HG03565 (cell line): ENCODE measurements at regions not wholly inside any gene's neighbourhood (a gene's known extent, or its start where the extent isn't known, plus 50 kb on each side); places are given as distances from the start of the nearest gene placed in this dataset.
"Not testable (repeated sequence)": the region's sequence is repeated elsewhere in the genome, so short reads cannot be mapped to it uniquely, and the experiment has no call there.

Source experiments
- ATAC-seq: cut with Tn5 transposase; IDR thresholded peaks from one replicate; pipeline ENCODE4 v1.9.1; 2021; ENCODE audit warnings: mild to moderate bottlenecking, moderate library complexity; ENCODE audit not compliant: unreplicated experiment

DNA sequence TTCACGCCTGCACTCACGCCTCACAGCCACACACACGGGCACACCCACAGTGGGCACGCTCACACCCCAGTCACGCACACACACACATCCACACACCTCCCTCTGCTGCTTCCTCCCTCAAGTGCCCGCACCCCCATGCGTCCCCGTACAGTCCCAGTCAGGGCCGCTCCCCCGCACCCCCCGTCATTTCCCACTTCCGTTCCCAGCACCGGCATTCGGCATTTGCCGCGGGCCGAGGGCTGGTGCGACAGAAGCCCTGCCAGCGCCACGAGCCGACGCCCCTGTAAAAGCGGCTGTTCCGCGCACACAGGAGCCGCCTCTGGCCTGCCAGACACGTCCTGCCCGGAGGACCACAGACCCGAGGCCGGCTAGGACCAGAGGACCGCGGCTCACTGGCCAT, 4428.0 kb upstream of the TPTE start:
- ATAC-seq: not testable (repeated sequence)

DNA sequence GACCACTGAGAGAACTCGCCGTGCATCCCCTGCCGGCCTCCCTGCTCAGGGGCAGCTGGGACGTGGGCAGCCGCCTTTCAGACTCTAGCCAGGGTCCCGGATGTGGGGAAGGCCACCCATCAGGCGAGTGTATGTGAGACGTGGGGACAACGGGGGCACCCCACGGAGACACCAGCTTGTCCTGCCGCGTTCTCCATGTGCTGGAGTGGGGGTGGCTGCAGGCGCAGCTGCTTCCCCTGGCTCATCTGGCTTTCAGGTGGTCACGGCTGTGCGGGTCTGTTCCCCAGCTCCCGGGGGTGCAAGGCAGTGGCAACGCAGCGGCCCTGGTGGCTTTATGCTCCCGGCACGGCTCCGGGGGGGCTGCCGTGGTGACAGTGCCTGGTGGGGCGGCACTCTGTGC, 4427.5 kb upstream of the TPTE start:
- ATAC-seq: not testable (repeated sequence)

DNA sequence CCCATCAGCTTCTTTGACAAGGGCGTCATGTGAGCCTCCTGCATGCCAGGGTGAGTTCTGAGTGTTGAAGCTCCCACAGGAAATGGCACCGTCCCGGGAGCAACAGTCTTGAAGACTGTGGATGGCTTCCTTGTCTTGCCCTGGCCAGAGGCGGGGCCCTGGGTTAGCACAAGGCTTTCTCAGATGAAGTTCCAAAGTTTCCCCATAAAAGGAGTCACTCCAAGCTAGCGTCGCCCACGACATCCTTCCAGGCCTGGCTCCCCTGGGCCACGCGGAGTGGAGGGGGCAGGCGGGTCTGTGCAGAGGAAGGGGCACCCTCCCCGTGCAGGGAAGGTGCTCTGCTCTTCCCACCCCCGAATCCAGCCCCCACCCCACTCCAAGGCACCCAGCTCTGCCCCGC, 4426.1 kb upstream of the TPTE start:
- ATAC-seq: not testable (repeated sequence)

DNA sequence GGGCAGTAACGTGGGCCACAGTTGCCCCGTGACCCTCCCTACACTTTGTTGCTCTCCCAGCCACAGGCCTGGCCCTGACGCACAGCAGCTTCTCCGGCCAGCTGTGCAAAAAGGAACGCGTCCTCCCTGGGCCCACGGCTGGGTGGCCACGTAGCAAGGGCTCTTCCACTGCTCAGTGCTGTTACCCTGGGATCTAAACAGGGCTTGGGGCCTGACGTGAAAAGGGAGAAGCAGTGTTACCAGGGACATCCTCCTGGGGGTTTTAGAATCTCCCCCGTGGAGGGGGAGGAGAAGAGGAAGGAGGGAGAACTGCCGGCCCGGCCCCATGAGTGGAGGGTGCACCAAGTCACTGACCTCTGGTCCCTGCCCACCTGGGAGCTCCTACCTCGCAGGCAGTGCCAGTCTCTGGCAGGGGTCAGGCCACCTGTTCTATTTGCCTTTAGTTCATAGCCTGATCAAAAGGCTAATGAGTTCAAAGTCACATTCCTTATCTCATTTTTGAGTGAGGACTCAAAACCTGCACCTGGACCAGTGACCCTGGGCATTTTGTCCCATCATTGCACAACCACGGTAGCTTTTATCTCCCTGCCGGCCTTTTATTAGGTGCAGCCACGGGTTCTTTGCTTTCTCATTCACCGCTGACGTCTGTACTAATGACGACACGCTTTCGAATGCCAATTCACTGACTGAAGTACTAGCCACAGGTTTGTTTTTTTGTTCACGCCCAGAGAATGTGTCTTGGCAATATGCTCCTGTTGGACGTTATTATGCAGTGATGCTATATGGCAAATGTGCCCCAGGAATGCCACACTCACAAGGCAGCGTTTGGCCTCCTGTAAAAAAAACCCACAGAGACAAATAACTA, 4424.6 kb upstream of the TPTE start:
- ATAC-seq: not testable (repeated sequence)

DNA sequence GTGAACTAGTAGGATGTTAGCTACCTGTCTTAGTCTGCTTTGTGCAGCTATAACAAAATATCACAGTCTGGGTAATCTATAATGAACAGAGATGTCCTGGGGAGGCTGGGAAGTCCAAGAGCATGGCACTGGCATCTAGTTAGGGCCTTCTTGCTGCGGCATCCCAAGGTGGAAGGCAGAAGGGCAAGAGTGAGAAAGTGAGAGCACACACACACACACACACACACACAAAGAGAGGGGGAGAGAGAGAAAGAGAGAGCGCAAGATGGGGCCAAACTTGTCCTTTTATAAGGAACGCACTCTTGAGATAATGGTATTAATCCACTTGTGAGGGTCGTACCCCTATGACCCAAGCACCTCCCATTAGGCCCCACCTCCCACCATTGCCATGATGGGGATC, 4423.6 kb upstream of the TPTE start:
- ATAC-seq: not testable (repeated sequence)

DNA sequence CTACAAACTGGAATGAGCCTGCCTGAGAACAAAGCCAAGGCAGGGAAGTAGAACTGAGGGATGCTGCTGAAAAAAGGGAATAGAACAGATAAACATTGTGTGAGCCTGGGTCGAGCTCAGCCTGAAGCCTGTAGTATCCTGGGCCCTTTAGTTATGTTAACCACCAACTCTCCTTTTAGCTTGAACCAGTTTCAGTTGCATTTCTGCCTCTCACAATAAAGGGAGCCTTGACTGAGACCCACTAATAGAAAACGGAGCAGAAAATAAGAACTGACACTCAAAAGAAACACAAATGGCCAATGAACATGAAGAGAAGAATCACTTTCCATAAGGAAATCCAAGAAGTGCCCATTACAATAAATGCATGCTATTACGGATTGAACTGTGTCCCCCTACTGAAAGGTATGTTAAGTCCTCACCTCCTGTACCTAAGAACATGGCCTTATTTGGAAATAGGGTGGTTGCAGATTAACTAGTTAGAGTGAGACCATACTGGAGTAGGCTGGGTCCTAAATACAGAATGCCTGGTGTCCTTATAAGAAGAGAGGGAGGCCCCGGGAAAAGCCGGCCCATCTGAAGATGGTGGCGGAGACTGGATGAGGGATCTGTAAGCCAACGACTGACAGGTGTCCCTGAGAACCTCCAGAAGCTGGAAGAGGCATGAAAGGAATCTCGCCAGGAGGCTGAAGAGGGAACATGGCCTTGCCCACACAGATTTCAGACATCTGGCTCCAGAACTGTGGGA, 4423.0 kb upstream of the TPTE start:
- not testable (repeated sequence) for ATAC-seq

DNA sequence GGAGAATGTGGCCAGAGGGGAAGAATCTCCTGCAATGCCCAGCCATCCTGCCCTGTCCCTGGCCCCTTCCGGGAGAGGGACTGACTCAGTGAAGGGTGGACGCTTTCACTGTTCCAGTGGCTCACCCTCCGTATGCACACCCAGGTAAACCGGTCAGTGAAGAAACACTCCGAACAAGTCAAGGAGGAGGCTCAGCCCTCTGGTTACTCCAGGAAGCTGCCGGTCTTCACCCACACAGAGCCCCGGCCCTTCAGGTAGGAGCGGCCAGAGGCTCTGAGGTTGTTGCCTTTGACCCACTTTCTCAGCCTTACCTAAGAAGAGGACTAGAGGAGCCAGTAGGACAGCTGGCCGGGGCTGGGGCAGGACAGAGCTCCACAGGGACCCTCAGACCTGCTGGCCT, 4419.8 kb upstream of the TPTE start:
- ATAC-seq: not testable (repeated sequence)

DNA sequence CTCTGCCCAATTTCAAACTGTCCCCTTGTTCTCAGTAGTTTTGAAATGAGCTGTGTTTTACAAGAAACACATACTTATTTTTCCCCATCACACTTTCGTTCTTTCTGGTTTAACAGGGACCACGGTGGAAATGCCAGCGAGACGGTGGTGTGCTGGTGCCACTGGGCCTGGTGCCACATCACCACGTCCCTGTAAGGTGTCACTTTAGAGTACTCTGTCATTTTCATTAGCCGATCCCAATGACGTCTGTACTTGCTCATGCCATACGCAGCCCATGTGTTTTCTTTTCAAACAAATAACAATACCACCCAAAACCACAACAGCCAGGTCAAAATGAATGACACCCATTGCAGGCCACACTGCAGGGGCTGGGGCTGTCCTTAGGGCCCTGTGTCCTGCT, 4416.8 kb upstream of the TPTE start:
- not testable (repeated sequence) for ATAC-seq

DNA sequence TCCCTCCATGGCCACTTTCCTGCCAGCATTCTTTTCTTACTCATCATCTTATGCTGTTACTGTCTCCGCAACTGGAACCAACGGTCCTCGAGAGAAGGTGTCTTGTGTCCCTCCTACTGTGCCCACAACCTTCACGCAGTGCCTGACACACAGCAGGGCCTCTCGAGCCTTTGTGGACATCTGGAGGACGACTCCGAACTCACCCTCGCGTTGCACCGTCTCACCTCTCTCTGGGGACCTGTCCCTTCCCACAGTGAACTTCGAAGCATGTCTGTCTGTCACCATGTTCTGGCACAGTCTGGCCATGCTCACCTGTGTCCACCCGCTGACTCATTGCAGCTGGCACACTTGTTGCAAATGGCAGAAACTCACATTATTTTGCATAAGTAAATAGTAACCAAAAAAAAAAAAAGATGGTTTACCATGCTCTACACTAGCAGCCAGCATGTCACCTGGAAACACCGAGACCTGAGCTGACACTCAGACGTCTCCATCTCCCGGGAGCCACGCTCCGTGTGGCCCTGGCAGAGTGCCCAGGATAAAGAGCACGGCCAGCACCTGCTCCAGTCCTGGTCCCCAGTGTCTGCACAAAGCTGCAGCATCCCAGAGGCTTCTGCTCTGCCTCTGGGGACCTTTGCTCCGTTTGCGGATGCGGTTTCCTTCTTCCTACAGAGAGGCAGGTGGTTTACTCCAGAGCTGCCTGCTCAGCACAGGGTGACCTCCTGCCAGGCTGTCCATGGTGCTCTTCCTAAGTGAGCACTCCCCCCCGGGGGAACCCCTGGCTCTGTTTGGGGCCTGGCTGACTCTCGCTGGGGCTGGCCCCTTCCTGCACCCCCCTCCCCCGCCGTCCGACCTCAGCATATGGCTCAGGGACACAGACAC, 4414.5 kb upstream of the TPTE start:
- ATAC-seq: not testable (repeated sequence)

DNA sequence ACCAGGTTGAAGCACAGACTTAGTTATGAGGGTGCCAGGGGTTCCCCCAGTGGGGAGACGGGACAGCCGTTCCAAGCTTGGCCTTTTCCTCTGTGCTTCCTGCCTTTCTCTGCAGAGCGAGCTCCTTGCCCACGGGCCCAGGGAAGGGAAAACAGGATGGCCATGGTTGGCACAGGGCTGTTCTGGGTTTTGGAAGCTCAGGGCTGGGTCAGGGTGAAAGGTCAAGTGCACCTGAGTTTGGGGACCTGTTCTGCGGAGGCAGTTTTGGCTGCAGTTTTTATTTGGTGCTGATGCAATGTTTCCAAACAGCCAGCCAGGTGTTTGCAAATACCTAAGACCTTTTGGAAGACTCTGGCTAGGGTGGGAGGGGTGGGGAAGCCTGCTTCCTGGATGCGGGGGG, 4412.5 kb upstream of the TPTE start:
- ATAC-seq: not testable (repeated sequence)

DNA sequence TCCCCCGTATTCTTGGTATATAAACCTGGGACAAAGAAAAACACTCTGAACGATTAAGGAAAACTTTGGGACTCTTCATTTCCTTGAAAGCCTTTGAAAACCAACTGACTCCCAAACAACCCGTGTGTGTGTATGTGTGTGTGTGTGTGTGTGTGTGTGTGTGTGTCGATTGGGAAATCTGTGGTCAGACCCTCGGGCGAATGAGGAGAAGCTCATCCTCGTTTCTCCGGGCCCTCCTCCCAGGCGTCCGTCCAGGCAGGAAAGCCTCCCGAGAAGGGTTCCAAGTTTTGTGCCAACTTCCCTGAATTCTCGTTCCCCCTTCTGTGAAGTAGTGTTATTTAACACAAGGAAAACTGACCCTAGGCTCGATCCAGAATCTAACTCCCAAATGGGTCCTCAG, 4411.6 kb upstream of the TPTE start:
- ATAC-seq: not testable (repeated sequence)

DNA sequence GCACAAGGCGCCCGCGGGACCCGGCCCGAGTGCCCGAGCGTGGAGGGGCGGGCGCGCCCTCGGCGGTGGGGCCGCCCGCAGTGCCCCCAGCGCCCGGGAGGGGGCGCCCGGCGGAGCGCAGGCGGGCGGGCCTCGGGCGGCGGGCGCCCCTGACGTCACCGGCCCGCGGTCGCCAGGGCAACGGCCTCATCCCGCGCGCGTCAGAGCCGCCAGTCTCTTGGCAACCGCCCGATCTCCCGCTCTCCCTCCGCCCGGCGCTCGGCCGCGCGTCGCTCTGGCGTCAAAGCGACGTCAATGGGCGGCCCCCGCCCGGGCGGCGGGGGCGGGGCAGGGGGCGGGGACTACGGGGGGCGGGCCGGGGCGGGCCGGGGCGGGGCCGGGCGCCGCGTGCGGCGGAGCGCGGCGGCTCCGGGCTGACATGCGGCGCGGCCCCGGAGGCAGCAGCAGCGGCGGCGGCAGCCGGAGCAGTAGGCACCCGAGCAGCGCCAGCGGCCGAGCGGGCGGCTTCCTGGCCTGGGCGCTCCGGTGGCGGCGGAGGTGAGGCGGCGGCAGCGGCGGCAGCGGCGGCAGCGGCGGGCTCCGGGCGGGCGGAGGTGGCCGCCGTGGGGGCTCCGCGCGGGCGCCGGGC, 4410.6 kb upstream of the TPTE start:
- peak; percentile 78 for ATAC-seq

DNA sequence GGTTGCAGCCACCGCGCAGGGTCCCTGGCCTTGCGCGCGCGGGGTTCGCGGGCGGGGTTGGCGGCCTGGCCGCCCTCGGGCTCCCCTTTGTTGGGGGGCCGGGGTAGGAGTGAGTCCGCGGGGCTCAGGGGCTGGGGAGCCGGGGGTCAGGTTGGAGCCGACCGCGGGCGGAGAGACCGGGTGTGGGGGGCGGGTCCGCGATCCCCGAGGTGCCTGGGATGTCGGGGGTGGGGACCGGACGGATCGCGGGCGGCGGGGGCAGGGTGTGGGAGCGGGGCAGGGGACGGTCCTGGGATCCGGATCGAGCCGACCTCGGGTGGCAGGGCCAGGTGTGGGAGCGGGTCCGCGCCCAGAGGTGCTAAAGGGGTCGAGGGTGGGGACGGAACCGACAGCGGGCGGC, 4410.0 kb upstream of the TPTE start:
- not testable (repeated sequence) for ATAC-seq

DNA sequence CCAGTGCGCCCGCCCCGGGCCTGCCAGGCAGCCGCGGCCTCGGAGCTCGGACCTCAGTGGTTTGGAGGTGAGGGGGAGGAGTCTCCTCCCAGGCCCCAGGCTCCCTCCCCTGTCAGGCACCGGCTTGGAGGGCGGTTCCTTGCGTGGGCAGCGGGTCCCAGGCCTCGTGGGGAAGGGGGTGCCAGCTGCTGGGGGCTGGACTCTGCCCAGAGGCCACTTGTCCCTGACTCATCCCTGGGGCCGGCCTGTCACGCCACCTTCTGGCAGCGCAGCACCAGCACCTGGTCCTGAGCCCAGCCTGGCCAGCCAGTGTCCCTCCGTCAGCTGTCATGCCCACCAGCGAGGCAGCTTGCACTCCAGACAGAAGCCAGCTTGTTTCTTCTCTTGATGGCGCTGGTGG, 4403.0 kb upstream of the TPTE start:
- ATAC-seq: not testable (repeated sequence)

DNA sequence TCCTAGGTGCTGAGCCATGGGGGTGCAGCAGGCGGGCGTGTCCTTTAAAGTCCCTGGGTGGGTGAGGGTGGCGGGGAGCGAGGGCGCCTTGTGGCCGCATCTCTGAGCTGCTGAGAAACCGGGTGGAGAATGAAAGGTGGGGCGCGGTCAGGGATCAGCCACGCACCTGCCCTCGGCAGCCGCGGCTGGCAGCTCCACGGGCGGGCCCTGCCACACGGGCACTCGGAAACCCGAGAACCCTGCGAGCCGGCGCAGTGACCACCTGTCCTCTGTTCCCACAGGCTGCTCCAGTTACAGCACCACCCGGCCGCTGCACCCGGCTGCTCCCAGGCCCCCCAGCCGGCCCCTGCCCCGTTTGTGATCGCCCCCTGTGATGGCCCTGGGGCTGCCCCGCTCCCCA, 4400.5 kb upstream of the TPTE start:
- ATAC-seq: not testable (repeated sequence)

DNA sequence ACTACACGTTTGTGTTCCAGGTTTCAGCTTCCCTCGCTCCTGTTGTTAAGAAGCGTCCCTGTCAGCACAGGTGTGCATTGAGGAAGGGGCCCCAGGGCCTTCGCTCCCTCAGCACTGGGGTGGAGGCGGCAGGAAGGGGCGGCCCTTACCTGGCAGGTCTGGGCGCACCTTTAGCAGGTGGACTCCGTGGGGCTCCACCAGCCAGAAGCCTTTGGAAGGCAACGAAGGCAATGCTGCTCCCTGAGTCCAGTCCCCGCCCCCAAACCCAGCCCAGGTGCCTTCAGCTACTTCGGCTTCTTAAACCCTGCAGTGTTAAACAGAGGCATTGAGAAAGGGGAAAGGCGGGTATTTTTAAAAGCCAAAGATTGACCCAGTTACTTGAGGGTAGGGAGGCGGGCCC, 4398.8 kb upstream of the TPTE start:
- ATAC-seq: not testable (repeated sequence)

DNA sequence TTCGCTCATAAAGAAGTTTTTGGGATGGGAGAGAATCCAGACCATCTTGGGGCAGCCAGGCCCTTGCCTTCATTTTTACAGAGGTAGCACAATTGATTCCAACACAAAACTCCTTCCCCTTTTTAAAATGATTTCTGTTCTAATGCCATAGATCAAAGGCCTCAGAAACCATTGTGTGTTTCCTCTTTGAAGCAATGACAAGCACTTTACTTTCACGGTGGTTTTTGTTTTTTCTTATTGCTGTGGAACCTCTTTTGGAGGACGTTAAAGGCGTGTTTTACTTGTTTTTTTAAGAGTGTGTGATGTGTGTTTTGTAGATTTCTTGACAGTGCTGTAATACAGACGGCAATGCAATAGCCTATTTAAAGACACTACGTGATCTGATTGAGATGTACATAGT, 4398.2 kb upstream of the TPTE start:
- ATAC-seq: not testable (repeated sequence)

DNA sequence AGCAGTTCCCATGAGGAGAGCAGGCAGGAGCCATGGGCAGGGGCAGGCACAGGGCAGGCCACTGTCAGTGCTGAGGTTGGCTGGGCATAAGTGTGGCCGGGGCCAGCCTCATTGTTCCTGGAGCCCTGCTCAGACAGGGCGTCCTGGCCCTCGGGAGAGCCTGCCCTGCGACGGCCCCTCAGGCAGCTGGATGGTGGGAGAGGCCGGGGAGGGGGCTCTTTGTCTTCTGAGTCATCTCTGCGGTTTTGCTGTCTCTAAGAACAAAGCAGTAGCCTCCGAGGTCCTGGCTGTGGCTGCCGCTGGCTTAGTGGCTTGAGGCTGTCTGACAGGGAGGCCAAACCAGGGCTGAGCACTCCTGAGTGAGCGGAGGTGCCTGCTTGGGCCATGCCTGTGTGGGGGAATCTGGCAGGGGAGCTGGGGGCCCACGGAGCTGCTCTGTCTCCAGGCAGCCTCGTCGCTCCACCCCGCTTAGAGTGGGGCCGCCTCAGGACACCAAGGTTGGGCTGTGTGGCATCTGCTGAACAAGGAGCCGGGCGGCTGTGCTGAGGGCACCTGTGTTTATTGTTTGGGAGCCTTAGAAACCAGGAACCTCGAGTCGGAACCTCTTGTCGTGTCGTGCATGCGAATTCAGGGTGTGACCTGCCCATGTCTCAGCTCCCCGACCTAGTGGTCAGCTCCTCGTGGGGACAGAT, 4395.7 kb upstream of the TPTE start:
- not testable (repeated sequence) for ATAC-seq

DNA sequence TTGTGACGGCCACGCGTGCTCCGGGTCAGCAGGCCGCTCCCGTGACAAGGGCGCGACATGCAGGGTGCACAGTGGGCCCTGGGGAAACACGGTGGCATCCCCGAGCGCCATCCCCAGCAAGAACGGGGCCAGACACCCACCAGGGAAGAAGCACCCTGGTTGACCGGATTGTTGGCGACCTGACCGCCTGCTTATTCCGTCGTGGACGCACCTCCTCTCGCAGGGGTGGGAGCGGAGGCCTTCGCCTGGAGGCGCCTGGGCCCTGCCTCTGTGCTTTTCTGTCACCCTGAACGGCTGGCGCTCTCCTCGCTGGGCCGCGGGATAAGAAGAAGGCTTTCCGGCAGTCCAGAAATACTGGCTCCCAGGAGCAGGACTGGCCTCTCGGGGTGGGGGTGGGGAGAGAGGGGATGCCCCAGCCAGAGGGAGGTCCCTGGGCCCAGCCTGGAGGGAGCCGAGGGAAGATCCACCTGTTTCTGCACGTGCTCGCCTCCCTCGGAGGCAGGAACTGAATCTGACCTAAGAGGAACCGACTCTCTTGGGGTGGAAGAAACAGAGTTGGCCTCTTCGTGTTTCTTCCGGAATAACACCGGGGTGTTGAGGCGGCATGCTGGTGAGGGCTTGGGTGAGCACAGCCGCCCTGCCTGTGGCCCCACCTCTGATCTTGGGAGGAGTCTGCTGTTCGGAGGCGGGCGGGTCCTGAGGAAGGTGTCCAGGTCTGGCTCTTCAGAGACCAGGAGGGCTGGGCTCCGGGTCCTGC, 4394.2 kb upstream of the TPTE start:
- ATAC-seq: not testable (repeated sequence)
